ENCODE measurements at regions not wholly inside any gene's neighbourhood (a gene's known extent, or its start where the extent isn't known, plus 50 kb on each side); places are given as distances from the start of the nearest gene placed in this dataset.

DNA sequence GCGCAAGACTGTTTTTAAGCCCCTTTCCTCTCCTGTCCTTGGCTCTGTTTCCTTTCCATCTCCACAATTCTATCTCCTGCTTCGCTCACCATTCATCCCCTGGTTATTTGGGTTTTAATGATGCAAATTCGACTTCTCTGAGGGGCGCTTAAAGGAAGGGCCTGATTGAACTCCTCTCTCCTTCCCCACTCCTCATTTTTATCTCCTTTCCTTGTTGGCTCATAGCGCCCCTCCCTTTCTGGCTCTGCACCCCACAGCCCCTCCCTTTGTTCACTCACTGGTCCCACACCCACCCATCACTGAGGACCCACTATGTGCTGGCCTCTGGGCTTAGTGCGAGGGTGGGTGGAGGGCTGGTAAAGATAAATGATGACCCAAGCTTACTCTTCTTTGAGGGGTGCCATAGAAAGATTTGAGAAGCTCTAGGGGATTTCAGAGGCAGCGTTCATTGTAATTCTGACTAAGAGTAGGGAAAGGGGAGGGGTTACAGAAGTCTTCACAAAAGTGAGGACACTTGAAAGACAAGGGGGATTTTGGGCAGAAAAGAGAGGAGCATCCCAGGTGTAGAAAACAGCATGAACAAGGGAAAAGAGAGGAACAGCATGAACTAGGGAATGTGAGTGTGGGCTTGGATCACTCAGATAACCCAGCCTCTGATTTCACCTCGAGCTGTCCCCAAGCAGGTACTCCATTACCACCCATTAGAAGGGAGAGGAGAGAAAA, 507.8 kb downstream of the CD83 start:
- H3K79me2 ChIP-seq, result no peaks in the 10 kb centered on the region
- no peak overlapping the region for H3K4me2 ChIP-seq (ENCODE audit: low read length)
- no peak overlapping the region for H3K9ac ChIP-seq
- no peak overlapping the region for H3K4me3 ChIP-seq (ENCODE audit: low read depth, low read length)
- H3K27me3 ChIP-seq (ENCODE audit: control insufficient read depth, insufficient read depth, low read length), result no peaks in the 10 kb centered on the region
- TF ChIP-seq, protein P1, sequence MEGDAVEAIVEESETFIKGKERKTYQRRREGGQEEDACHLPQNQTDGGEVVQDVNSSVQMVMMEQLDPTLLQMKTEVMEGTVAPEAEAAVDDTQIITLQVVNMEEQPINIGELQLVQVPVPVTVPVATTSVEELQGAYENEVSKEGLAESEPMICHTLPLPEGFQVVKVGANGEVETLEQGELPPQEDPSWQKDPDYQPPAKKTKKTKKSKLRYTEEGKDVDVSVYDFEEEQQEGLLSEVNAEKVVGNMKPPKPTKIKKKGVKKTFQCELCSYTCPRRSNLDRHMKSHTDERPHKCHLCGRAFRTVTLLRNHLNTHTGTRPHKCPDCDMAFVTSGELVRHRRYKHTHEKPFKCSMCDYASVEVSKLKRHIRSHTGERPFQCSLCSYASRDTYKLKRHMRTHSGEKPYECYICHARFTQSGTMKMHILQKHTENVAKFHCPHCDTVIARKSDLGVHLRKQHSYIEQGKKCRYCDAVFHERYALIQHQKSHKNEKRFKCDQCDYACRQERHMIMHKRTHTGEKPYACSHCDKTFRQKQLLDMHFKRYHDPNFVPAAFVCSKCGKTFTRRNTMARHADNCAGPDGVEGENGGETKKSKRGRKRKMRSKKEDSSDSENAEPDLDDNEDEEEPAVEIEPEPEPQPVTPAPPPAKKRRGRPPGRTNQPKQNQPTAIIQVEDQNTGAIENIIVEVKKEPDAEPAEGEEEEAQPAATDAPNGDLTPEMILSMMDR (IDR thresholded peaks at IDR 0.05), result no peak
- H3K36me3 ChIP-seq (ENCODE audit: control insufficient read depth, insufficient read depth, low read length), result no peaks in the 10 kb centered on the region
- no peaks in the 10 kb centered on the region for H3K9me3 ChIP-seq (ENCODE audit: control insufficient read depth, low read length)
- H3K27ac ChIP-seq, result no peak overlapping the region
- no peak overlapping the region for H2AFZ ChIP-seq
- no peaks in the 10 kb centered on the region for H3K4me1 ChIP-seq

DNA sequence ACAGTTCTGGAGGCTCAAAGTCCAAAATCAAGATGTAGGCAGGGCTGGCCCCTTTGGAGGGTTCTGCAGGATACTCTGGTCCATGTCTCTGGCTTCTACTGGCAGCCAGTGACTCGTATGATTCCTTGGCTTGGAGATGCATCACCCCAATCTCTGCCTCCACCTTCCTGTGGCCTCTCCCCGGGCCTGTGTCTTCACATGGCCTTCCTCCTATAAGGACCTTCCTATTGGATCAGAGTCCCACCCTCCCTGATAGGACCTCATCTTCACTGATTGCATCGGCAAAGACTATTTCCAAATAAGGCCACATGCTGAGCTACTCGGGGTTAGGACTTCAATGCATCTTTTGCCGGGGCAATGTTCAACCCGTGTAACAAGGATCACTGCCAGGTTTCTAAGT, 509.0 kb downstream of the CD83 start:
- no peaks in the 10 kb centered on the region for H3K4me1 ChIP-seq
- no peak overlapping the region for H3K4me2 ChIP-seq (ENCODE audit: low read length)
- H3K9me3 ChIP-seq (ENCODE audit: control insufficient read depth, low read length), result no peaks in the 10 kb centered on the region
- H3K79me2 ChIP-seq, result no peaks in the 10 kb centered on the region
- H3K9ac ChIP-seq, result no peak overlapping the region
- no peaks in the 10 kb centered on the region for H3K27me3 ChIP-seq (ENCODE audit: control insufficient read depth, insufficient read depth, low read length)
- H3K4me3 ChIP-seq (ENCODE audit: low read depth, low read length), result no peak overlapping the region
- H3K27ac ChIP-seq, result no peak overlapping the region
- H2AFZ ChIP-seq, result no peak overlapping the region
- TF ChIP-seq, protein P1 (IDR thresholded peaks at IDR 0.05), result no peak
- H3K36me3 ChIP-seq (ENCODE audit: control insufficient read depth, insufficient read depth, low read length), result no peaks in the 10 kb centered on the region

DNA sequence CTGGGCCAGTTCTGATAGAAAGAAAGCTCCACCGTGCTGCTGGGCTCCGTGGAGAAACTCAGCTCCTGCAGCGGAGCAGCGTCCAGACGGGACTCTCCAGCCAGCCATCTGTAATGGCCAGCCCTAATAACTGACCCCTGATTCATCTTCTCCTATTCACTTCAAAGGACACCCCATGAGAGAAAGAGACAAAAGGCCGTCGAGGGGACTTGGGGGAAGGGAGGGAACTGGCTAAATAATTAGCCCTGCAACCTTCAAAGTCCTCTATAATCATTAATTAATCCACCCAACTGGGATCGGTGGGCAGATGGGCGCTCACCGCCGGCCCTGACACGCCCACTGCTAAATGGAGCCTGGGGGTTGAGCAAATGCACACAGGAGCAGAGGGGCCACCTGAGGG, 512.4 kb downstream of the CD83 start:
- no peaks in the 10 kb centered on the region for H3K27me3 ChIP-seq (ENCODE audit: control insufficient read depth, insufficient read depth, low read length)
- TF ChIP-seq, protein P1 (IDR thresholded peaks at IDR 0.05), result no peak
- H3K79me2 ChIP-seq, result no peaks in the 10 kb centered on the region
- H3K9me3 ChIP-seq (ENCODE audit: control insufficient read depth, low read length), result no peaks in the 10 kb centered on the region
- H3K4me3 ChIP-seq (ENCODE audit: low read depth, low read length), result no peak overlapping the region
- no peak overlapping the region for H3K9ac ChIP-seq
- no peaks in the 10 kb centered on the region for H3K4me1 ChIP-seq
- no peak overlapping the region for H3K4me2 ChIP-seq (ENCODE audit: low read length)
- H3K27ac ChIP-seq, result no peak overlapping the region
- H3K36me3 ChIP-seq (ENCODE audit: control insufficient read depth, insufficient read depth, low read length), result no peaks in the 10 kb centered on the region
- no peak overlapping the region for H2AFZ ChIP-seq

DNA sequence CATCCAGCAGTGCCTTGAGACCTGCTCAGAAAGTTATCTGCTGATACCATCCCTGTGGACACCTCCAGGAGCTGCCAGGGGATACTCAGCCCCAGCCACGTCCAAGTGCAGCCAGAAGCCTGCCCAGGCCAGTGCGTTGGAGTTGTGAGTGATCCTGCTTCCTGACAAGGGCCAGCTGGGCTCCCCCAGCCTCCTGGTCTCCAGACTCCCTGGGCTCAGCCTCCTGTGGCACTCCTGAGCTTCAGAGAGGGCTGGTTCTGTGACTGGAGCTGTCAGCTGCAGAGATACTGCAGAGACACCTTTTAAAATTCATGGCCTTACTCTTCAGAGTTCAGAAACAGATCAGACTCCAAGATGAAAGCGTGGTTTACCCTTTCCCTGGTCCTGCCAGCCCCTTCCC, 515.9 kb downstream of the CD83 start:
- no peak overlapping the region for H2AFZ ChIP-seq
- H3K4me3 ChIP-seq (ENCODE audit: low read depth, low read length), result no peak overlapping the region
- no peaks in the 10 kb centered on the region for H3K79me2 ChIP-seq
- no peaks in the 10 kb centered on the region for H3K9me3 ChIP-seq (ENCODE audit: control insufficient read depth, low read length)
- no peaks in the 10 kb centered on the region for H3K4me1 ChIP-seq
- no peak overlapping the region for H3K27ac ChIP-seq
- no peaks in the 10 kb centered on the region for H3K36me3 ChIP-seq (ENCODE audit: control insufficient read depth, insufficient read depth, low read length)
- H3K9ac ChIP-seq, result no peak overlapping the region
- H3K27me3 ChIP-seq (ENCODE audit: control insufficient read depth, insufficient read depth, low read length), result no peaks in the 10 kb centered on the region
- H3K4me2 ChIP-seq (ENCODE audit: low read length), result no peak overlapping the region
- TF ChIP-seq, protein P1 (IDR thresholded peaks at IDR 0.05), result no peak

DNA sequence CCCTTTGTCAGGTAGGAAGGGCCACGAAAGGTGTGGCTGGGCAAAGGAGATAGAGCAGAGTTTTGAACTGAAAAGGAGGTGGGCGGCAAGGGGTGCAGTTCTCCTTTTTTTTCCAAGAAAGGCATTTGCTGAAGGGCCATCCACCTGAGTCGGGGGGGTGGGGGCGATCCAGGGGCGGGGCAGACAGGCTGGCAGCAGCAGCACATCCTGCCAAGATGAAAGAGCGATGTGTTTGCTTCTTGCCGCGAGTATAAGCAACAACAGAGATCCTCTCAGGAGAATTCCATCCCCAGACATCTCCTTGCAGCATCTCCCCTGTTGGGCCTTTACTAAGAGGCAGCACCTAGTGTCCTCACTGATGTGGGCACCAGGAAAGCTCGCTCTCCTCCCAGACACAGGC, 516.5 kb downstream of the CD83 start:
- H3K9ac ChIP-seq, result no peak overlapping the region
- H3K4me1 ChIP-seq, result peaks cover 6% of the 10 kb centered on the region
- no peaks in the 10 kb centered on the region for H3K9me3 ChIP-seq (ENCODE audit: control insufficient read depth, low read length)
- H3K27me3 ChIP-seq (ENCODE audit: control insufficient read depth, insufficient read depth, low read length), result no peaks in the 10 kb centered on the region
- no peaks in the 10 kb centered on the region for H3K79me2 ChIP-seq
- H3K36me3 ChIP-seq (ENCODE audit: control insufficient read depth, insufficient read depth, low read length), result no peaks in the 10 kb centered on the region
- TF ChIP-seq, protein P1 (IDR thresholded peaks at IDR 0.05), result no peak
- H3K4me2 ChIP-seq (ENCODE audit: low read length), result no peak overlapping the region
- no peak overlapping the region for H3K27ac ChIP-seq
- H3K4me3 ChIP-seq (ENCODE audit: low read depth, low read length), result no peak overlapping the region
- H2AFZ ChIP-seq, result no peak overlapping the region

All from parathyroid adenoma (tissue), 2 donors.